Activated CD4-positive, CD25-positive, alpha-beta regulatory T cell treated with anti-CD3 and anti-CD28 coated beads, Interleukin-2, amount 50 U/mL, for 24 hours (primary cell): ENCODE measurements at regions not wholly inside any gene's neighbourhood (a gene's known extent, or its start where the extent isn't known, plus 50 kb on each side); places are given as distances from the start of the nearest gene placed in this dataset.

Experiments
- ATAC-seq, 2 donors: fragments of 150-1000 bp; cut with Tn5 transposase; one replicate each; pipeline ENCODE4 v1.10.0; 2021; ENCODE audit warnings: mild to moderate bottlenecking in 1 of 2, moderate library complexity in 1 of 2

DNA sequence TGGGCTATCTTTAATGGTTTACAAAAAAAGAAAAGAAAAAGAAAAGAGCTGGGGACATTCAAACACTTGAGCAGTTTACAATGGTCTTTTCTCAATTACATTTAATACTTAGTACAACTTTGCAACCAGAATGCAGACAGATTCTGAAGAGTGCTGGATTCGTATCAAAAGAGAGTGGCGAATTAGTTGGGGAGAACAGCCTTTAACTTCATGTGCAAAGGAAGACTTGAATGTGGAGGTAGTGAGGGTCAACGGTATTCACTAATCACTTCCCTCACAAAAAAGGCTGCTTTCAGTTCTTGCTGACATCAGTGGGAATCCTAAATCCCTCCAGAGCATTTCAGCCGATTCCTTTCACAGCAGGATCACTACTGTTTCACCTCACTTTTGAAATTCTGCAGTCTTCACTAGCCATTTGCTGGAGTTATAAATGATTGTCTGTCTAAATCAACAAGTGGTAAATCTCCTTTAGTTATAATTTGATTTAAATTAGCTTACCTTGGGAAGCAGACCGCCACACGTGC, 323.0 kb upstream of the SEMA6D start:
- ATAC-seq = no peak

DNA sequence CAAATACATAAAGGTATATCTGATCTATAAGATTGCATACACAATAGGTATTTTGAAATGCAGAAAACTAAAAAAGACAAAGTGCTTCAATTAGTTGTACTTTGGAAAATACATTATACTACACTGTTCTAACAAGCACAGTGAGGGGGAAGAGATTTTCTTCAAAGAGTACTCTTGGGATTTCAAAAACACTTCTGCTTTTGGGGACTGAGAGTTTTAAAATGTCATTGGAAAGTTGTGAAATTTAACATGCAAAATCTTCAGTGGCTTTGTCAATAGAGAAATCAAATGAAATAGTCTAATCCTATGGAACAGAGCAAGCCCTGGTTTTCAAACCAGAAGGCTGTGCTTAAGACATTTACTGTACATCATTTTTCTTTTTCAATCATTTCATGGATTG, 322.2 kb upstream of the SEMA6D start:
- no peak for ATAC-seq

DNA sequence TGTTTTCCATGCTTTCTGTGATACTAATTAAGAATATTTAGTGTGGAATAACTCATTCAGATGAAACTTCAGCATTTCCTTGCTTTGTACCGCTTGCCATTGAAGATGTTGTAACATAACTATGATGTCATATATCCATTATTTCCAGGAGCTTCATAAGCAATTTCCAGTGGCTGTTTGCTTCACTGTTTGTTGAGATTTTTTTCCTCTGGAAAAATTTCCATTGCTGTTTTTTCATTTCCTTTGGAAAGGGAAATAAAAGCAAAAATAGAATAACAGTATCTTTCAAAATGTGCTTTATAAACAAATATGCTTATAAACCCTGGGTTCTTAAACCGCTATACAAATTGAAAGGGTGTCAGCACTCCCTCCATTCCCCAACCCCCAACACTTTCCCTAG, 319.6 kb upstream of the SEMA6D start:
- no peak for ATAC-seq

DNA sequence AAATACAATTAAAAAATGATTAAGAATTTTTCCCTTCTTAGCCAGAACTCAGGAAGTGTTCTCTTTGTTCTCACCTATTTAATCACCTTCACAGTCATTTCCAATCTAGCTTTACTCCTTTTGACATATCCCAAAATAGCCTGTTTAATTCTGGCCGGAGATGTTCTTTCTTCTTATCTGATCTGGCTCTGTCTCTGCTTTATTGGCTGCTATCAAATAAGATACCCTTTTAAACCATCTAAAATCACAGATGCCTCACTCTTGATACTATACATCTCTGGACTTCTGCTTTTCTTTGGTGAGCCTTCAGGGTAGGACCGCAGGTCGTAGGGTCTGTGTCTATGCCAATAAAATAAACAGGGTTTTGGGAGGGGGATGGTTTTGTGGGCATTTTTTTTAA, 319.2 kb upstream of the SEMA6D start:
- no peak for ATAC-seq

DNA sequence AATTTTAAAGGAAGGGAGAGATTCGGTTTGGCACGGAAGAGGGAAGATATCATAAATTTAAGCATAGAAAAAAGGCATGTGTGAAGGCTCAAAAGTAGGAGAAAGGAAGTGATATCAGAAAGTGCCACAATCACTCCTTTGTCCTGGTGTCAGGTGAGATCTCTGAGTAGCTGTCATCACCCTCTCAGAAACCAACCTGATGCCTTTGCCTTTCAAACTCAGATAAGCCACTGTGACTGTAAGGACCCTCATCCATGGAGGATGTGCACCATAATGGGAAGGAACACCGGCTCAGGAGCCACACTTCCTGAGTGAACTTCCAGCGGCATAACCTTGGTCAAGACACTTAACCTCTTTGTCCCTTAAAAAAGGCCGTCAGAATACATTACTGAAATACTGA, 318.7 kb upstream of the SEMA6D start:
- ATAC-seq = no peak

DNA sequence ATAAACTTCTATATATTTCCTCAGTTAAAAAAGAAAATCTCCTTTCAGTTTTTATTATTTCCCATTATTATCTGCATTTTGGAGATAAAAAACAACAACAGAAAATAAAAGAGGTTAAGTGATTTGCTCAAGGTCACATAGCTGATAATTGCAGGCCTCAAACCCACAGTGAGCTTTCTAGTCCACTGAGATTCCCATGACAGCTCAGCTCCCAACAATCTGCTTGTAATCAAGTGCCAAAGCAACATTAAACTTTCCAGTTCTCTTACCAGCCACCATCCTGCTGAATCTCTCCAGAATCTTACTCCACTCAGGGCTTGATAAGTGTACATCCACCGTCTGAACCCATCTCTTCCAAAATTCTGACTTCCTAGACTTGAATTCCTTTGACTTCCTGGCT, 318.2 kb upstream of the SEMA6D start:
- ATAC-seq = no peak

DNA sequence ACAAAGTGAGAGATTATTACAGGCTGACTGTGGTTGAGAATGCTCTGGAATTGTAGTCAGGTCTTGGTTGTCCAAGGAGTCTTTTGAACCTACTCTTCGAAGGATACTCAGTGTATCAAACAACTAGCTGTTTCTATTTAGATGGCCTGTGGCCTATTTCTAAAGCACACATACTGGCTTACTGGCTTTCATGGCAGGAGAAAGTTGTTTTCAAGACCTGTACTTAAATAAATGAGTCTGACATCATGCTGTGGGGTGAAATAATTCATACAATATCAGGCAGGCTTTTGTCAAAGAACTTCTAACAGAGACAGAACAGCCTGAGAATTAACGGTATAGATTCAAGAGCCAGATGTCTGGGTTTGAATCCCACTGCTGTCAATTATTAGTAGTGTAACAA, 316.7 kb upstream of the SEMA6D start:
- no peak for ATAC-seq

DNA sequence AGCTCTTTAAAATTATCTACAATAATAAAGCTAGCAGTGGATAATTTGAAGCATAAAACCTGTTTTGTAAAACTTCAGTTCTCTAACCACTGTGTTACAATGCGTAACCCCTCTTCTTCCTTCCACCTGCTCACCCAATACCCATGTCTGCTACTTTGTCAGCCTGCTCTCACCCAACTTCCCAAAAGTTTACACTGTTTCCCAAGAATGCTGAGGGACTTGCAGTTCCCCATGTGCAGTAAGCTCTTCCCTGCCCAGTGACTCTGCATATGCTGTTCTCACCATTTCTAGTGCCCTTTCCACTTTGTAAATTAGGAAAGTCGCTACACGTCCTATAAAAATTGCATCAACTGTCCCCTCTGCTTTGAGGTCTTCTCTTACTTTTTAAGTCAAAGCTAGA, 315.9 kb upstream of the SEMA6D start:
- no peak for ATAC-seq

DNA sequence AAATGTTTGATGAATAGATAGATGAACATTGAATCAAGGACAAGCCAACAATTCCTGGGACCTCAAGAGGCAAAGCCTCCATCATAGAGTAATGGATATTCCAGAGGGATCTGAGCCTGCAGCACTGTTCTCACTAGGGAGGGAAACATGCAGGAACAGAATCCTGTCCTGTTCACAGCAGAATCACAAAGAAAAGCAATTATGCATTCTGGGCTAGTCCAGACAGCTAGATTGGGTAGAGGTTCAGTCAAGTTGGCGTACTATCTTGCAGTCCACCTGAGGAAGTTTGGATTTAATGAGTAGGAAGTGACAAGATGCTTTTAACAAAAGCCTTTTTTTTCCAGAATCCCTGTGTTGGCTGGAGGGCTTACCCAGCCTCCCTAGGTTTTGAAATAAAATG, 314.5 kb upstream of the SEMA6D start:
- ATAC-seq = no peak

DNA sequence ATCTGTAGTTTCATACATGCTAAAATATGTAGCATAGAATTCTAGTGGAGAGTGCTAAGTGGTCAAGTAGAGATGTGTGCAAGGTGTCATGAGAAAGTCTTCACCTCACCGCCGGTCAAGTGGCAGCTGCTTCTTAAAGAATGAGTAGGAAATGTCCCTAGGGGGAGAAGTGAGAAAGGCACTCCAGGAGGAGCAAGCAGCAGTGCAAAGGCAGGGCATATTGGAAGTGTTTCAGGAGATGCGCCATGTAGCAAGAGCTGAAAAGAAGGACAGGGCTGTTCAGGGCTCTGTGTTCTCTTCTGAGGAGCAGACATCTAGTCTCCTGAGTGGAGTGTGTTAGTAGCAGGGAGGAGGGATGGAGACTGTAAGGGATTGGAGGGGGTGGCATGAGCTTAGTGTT, 312.4 kb upstream of the SEMA6D start:
- no peak for ATAC-seq

DNA sequence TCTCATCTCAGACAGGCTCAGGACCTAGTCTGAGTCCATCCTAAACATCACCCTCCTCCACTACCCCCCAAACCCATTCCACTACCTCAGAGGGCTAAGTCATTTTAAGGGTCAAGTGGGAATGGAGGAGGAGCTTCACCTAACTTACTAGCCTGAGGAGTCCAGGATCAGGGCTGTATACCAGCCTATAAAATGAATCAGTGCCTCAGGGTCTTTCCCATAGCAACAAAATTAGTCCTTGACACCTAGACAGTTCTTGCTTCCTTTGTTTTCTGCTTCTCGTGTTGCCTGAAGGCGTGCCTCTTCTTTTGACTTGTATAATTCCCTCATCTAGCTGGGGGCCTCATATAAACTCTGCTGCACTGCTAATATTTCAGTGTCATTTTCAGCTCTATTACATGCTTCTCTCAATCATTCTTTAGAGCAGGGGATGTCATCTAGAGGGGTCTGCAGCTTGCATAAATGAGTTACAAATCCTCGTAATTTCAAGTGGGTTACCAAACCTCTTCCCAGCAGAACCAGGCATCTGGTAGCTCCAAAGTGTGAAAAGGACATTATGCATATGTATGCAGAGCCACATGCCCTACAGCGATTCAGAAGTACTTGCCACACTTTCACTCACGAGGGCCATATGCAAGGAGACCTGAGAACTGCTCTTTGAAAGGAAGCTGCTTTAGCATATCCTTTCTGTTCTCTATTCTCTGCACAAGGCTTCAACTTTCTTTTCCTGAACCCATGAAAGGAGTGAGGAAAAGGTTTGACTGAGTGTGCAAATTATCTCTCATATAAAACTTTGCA, 311.7 kb upstream of the SEMA6D start:
- ATAC-seq = no peak

DNA sequence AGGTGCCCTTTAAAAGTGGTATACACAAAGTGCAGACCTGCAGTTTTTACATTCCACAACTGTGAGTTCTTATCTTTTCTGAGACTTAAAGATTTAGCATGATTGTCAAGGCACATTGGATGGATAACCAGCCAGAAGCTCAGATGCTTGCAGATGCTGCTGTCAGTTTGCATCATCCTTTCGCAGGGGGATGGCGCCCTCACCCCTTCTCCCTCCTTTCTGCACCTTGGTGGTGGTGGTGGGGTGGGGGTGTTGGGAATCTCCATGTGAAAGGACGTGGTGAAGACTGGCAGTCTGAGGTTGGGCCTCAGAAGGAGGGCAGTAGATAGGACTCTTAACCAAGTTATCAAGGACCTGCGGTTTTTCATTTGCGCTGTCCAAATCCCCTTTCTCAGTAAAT, 309.6 kb upstream of the SEMA6D start:
- no peak for ATAC-seq

DNA sequence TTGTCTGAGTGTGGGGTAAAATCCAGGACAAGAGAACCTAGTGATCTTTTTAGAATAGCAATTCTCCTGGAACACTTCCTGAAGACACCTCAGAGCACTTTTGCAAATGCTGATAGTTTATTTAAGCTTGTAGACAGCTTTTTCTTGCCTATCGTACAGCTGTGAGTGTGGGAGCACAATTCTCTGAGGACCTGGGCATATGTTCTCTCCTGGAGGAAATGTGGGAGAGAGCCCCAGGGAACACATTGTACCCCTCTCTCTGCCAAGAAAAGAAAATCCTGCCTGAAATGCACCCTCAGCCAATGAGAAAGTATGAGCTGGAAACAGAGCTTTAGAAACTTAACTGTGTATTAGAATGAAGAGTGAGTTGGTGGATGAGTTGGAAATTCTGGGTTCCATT, 308.3 kb upstream of the SEMA6D start:
- no peak for ATAC-seq

DNA sequence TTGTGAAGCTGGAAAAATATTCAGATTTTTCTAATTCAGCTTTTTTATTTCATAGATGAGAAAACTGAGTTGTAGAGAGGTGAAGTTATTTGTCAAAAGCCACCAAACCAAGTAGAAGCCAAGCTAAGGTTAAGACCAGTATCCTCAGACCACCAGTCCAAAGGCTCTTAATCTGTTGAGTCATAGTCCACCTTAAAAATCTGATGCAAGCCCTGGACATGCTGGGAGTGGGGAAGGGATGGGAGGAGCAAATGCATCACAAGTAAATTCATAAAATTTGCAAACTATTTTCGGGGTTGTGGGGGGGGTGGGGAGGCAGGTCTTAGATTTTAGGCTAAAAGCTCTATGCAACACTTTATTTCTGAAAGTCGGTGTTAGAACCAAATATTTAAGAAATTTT, 307.7 kb upstream of the SEMA6D start:
- no peak for ATAC-seq

DNA sequence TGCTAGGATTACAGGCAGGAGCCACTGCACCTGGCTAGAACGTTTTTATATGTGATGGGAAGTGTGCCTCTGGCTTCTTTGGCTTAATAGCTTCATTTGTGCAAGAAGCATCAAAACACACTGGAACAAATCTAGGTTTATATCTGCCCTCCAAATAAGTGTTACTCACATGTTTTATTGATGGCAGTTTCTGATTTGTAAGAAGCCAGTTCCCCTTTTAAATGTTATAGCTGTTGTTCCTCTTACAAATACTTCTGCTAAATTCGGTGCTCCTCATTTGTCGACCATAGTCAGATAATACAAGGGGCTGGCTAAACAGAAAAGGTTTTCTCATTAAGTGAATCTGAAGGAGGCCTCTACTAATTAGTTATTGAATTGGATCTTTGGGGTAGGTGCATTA, 307.1 kb upstream of the SEMA6D start:
- no peak for ATAC-seq

DNA sequence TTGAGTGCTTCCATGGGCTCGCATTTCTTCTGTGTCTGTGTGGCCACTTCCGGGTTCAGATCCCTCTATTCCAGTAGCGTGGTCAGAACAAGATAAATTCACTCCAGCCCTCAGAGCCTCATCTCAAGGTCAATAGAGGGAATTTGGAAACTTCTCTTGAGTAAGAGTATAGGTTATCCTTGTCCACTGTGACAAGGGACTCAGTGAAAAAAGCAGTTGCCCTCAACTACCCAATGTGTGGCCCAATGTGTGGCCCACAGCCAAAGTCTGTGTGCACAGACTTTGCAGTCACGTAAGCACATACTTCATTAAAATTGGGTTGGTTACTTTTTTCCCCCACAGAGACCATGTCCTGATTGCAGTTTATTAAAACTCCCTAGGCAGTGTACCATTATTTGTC, 305.6 kb upstream of the SEMA6D start:
- no peak for ATAC-seq

DNA sequence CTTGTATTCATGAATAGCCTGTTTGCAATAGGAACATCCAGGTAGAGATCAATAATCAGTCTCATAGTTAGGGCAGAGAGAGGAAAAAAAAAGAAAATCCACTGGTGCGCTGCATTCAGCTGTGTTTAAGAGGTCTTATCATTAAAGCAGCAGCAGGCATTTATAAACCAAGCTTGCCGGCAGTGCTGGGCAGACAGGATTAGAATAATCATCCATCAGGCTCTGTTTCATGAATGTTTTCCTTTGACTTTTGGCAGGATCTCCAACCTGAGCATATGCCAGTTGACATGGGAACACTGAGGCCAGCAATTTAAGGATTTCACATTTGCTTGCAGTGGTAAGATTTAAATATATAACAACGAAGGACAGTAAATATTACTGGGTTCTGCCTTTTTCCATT, 305.2 kb upstream of the SEMA6D start:
- no peak for ATAC-seq

DNA sequence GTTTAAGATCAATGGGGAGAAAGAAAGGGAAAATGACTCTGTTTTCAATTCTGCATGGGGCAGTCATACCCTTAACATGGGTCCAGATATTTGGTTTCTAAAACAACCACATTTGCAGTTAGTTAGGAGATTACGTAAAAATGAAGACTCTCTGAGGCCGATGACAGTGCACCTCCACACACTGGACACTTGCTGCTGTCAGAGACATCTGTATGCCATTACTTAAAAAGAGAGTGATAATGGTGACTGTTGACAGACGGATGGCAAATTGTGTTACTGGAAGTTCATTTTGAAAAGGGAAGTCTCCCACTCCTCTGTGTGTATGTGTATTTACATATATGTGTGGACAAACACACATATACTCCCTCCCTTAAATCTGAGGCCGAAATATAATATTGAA, 304.5 kb upstream of the SEMA6D start:
- ATAC-seq = no peak

DNA sequence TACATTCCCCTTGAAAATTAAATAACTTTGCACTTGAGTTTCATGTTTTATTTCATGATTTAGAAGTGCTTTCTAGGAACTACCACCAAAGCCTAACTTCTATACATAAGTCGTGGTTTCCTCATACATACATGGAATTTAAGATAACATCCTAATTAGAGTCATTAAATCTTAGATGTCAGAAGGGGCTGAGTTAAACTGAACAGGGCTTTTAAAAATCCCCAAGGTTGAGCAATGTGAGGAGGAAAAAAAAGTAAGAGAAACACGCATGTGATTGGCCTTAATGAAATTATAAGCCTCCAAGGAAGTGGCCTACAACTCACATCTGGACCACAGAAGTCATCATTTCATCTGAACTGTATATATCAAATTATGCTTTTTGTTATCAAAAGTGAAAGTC, 303.1 kb upstream of the SEMA6D start:
- no peak for ATAC-seq

DNA sequence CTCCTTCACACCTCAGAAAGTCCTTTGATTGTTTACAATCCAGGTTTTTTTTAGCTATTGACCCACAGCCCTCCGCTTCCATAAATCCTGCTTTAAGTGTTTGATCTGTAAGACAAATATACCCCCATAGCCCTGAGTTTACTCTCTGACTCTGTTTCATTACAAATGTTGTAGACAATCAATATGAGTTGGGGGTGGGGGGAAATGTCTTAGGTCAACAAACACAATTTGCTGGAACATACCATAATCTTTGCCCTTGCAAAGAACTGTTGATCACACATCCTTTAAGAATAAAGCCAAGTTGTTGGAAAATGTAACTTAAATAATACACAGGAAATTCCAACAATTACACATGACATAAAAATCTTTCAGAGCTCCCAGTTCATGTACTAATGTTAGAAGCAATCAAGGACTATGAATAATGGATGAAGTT, 301.8 kb upstream of the SEMA6D start:
- ATAC-seq = no peak

DNA sequence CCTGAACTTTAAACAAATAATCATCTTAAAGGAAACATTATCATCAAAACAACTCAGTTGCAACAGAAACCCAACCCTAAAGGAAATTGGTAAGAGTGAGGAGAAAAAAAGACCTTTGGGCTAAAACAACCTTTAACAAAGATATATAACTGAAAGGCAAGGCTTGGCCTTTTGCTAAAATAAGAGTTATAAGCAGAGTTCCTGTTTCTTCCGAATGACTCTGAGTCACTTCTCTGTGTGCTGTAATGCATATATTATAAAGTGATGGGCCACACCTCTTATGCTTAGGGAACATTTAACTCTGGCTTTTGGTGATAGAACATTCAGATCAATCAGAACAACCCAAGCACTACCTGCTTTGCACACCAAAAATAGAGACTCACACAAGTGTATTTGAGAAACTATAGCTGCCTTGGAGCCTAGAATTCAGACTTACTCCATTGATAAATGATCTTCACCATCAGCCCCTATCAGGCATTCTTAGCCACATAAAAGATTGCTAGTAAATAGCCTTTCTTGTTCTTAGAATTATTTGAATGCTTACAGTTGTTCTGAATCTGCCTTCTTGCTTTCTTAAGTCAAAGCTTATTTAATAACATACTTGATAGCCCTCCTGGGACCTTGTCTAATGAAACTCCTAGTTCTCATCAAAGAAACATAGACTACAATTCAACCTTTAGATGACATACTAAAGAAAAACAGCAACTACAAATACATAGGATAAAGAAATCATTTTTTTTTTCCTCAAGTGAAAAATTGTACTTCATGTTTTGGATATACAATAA, 294.2 kb upstream of the SEMA6D start:
- no peak for ATAC-seq

DNA sequence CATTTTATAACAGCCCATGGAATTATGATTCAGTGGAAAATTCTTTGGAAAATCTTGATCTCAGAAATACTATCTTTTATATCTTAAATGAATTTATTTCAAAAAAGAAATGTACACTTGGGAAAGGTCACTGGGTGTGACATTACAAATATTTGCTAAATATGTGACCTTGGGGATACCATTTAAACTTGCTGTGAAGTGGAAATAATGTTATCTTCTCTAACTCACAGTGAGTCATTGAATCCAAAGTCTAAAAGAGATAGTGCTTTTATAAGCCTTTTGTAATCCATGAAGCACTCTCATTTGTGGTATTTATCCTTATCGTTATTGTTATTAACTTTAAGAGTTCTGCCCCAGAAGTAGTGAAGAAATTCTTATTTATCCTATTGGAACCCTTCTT, 289.8 kb upstream of the SEMA6D start:
- ATAC-seq = no peak

DNA sequence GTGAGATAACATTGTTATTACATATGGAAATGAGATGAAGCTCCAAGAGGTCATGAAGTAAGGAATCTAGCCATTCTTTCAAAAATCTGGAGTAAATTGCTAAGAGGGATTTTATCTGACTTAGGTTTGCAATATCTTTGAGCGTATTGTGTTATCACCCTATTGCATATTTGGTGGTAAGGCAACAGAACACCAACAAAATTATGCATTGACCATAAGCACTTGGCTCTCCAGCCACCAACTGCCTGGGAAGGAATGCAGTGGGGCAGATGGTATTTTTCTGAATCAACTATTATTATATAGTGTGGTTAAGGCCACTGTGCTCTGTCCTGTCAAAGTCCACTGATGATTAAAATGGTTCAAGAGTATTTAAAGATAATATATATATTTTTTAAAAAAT, 287.9 kb upstream of the SEMA6D start:
- ATAC-seq = no peak

DNA sequence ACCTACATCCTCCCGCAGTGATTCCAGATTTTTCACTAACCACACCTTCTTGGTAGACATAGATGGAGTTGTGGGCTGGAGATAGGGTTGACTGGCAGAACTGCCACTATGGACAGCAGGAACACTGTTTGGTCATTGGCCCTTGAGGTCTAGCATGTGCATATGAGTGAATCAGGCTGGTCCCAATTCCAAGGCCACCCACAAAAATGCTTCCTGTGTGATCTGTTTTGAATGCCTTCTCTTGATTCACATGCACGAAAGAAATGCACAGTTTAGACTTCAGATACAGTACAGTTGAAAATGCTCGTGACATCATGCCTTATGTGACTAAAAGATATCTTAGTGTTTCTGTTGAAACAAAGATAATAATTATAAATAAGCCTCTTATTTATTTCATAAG, 285.8 kb upstream of the SEMA6D start:
- ATAC-seq = no peak
